ENCODE measurements at regions not wholly inside any gene's neighbourhood (a gene's known extent, or its start where the extent isn't known, plus 50 kb on each side); places are given as distances from the start of the nearest gene placed in this dataset.

DNA sequence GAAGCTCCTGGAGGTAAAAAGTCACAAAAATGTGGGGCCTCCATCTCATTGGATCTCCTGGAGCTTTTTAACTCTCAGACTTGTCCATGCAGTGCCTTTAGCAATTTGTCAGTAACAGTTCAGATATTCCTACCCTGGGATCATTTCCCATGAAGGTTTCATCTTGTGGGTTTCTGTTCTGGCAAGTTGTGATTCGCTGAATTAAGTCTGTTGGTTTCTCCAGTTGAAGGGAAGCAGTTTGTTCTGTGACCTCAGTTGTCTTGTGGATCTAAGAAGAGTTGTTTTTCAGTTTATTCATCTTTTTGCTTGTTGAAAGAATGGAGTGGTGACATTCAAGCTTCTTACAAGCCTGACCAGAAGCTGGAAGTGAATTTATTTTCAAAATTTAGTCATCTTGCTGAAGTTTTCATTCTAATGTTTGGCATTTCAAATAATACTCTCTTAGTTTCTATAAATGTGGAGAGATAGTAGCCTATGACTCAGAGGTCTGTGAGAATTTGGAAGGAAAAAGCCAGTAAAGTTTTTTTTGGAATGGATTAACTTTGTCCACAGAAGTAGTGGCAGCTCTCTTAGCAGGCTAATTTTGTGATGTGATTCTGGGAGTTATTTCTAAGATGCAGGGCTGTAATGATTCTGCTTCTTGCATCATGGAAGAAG is 120.1 kb upstream of the CSNK1A1L start:
- Histone ChIP-seq H3K27me3 (replicated peaks; ENCODE audit: insufficient read depth) (no peaks in the 10 kb centered on the region), H3K4me2 (ENCODE audit: unreplicated experiment) (peak overlapping the region; percentile 69), H3K9me2 (ENCODE audit: insufficient read depth) (no peaks in the 10 kb centered on the region), H3F3A (ENCODE audit: insufficient read depth) (peaks cover 30% of the 10 kb centered on the region), H3K36me3 (ENCODE audit: low read depth) (no peaks in the 10 kb centered on the region), H2AFZ (peak overlapping the region; percentile 77), H3K9ac (peak overlapping the region; percentile 28; the same call in 1 of the 2 replicates), H3K27ac (peak overlapping the region; percentile 74), H3K9me3 (ENCODE audit: low read depth) (no peaks in the 10 kb centered on the region), H3K4me1 (ENCODE audit: insufficient read depth) (peaks cover 25% of the 10 kb centered on the region), H3K4me3 (peak overlapping the region; percentile 30; the same call in 1 of the 2 replicates), H3K79me2 (ENCODE audit: insufficient read depth) (no peaks in the 10 kb centered on the region), H4K20me1 (ENCODE audit: insufficient read depth) (no peaks in the 10 kb centered on the region)
- WGBS, 2 experiments (ENCODE audit: low coverage in 1 of 2, low lambda C conversion rate in 2 of 2, missing lambda C conversion rate in 2 of 2), result 6 to 13% methylated on average over 1 of the region's 1 CpG
- in situ Hi-C loops (cut with MboI), result no loop called here
- peak; percentile 73 for DNase-seq
- TF ChIP-seq EZH2 (IDR thresholded peaks at IDR 0.05; ENCODE audit: insufficient read depth, poor library complexity, severe bottlenecking) (no peak), EZH2phosphoT487 (IDR thresholded peaks at IDR 0.05; ENCODE audit: insufficient read depth, low read depth) (no peak)

DNA sequence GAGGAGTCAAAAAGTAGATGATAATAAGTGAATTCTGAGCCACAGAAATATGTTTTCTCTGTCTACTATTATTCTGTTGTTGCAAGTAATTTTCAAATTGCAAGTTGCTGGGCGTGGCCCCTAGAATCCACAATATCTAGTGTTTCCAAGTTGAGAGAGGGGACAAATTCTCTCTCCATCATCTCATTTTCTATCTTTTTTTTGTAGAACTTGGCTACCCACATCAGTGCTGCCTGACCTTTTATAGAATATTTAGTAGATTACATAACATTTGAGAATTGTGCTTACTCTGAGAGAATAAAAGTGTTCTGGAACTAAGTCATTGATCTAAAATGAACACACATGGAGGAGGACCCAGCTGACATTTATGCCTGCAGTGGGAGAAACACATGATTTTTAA is 110.9 kb upstream of the CSNK1A1L start:
- H3K9me3 ChIP-seq (ENCODE audit: low read depth), result no peaks in the 10 kb centered on the region

DNA sequence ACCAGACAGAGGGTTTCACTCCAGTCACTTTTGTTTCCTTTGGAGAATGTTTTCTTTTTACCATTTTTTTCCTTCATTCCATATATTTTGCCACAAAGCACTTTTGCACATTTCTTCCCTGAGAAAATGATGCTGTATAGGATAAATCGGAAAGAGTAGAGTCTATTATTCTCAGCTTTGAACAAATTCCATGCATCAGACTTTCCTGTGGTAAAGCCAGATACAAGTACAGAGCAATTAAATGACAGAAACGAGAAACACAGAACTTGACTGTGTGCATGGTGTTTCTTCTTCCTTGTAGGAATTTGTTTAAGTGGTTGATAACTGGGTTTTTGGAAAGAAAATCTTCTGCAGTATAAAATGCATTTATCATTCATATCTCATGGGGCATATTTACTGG is 107.4 kb upstream of the CSNK1A1L start:
- no peaks in the 10 kb centered on the region for H3K9me3 ChIP-seq (ENCODE audit: low read depth)
- in situ Hi-C loops (cut with MboI), result no loop called here
- H3F3A ChIP-seq (ENCODE audit: insufficient read depth), result no peaks in the 10 kb centered on the region; the same call in 1 of the 2 replicates
- H2AFZ ChIP-seq, result no peak overlapping the region
- no peak overlapping the region for H3K4me3 ChIP-seq
- no peak overlapping the region for H3K9ac ChIP-seq
- H3K27me3 ChIP-seq (replicated peaks; ENCODE audit: insufficient read depth), result no peaks in the 10 kb centered on the region
- H3K27ac ChIP-seq, result no peak overlapping the region
- 51 to 53% methylated on average over 2 of the region's 2 CpGs for WGBS, 2 experiments (ENCODE audit: low coverage in 1 of 2, low lambda C conversion rate in 2 of 2, missing lambda C conversion rate in 2 of 2)
- no peaks in the 10 kb centered on the region for H3K9me2 ChIP-seq (ENCODE audit: insufficient read depth)
- no peaks in the 10 kb centered on the region for H3K79me2 ChIP-seq (ENCODE audit: insufficient read depth)
- no peak overlapping the region for H3K4me2 ChIP-seq (ENCODE audit: unreplicated experiment)
- TF ChIP-seq EZH2 (IDR thresholded peaks at IDR 0.05; ENCODE audit: insufficient read depth, poor library complexity, severe bottlenecking) (no peak), EZH2phosphoT487 (IDR thresholded peaks at IDR 0.05; ENCODE audit: insufficient read depth, low read depth) (no peak)
- no peaks in the 10 kb centered on the region for H4K20me1 ChIP-seq (ENCODE audit: insufficient read depth)
- H3K4me1 ChIP-seq (ENCODE audit: insufficient read depth), result peaks cover 6% of the 10 kb centered on the region
- DNase-seq, result no peak
- no peaks in the 10 kb centered on the region for H3K36me3 ChIP-seq (ENCODE audit: low read depth)

More for the DNA sequence above, 110.9 kb upstream of the CSNK1A1L start:
- no peak overlapping the region for H3K4me3 ChIP-seq
- H3K79me2 ChIP-seq (ENCODE audit: insufficient read depth), result no peaks in the 10 kb centered on the region
- H3K4me2 ChIP-seq (ENCODE audit: unreplicated experiment), result no peak overlapping the region
- no peaks in the 10 kb centered on the region for H3K4me1 ChIP-seq (ENCODE audit: insufficient read depth)
- H2AFZ ChIP-seq, result no peak overlapping the region
- TF ChIP-seq EZH2 (IDR thresholded peaks at IDR 0.05; ENCODE audit: insufficient read depth, poor library complexity, severe bottlenecking) (no peak), EZH2phosphoT487 (IDR thresholded peaks at IDR 0.05; ENCODE audit: insufficient read depth, low read depth) (no peak)
- H3K27ac ChIP-seq, result no peak overlapping the region
- no peak overlapping the region for H3K9ac ChIP-seq
- H4K20me1 ChIP-seq (ENCODE audit: insufficient read depth), result no peaks in the 10 kb centered on the region
- 59 to 63% methylated on average over 1 of the region's 1 CpG for WGBS, 2 experiments (ENCODE audit: low coverage in 1 of 2, low lambda C conversion rate in 2 of 2, missing lambda C conversion rate in 2 of 2)
- no peaks in the 10 kb centered on the region for H3K9me2 ChIP-seq (ENCODE audit: insufficient read depth)
- H3K27me3 ChIP-seq (replicated peaks; ENCODE audit: insufficient read depth), result no peaks in the 10 kb centered on the region
- DNase-seq, result no peak
- in situ Hi-C loops (cut with MboI), result no loop called here
- H3K36me3 ChIP-seq (ENCODE audit: low read depth), result no peaks in the 10 kb centered on the region
- no peaks in the 10 kb centered on the region for H3F3A ChIP-seq (ENCODE audit: insufficient read depth)

DNA sequence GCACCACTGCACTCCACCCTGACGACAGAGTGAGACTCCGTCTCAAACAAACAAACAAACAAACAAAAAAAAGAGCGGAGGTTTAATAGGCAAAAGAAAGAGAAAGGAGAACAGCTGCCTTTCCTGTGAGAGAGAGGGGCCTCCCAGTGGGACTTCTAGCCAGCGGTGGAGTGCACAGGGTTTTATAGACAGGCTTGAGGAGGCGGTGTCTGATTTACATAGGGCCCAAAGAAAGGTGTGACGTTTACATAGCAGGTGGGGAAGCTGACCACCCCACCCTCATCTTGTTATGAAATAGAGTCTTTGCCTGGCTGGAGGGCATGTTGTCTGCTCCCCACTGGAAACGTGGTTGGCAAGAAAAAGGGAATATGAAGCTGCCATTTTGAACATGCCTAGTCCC is 106.0 kb upstream of the CSNK1A1L start:
- in situ Hi-C loops (cut with MboI), result no loop called here
- no peak overlapping the region for H3K27ac ChIP-seq
- DNase-seq, result no peak
- no peaks in the 10 kb centered on the region for H3K9me2 ChIP-seq (ENCODE audit: insufficient read depth)
- no peak overlapping the region for H3K4me2 ChIP-seq (ENCODE audit: unreplicated experiment)
- H3K9ac ChIP-seq, result no peak overlapping the region
- no peaks in the 10 kb centered on the region for H3K27me3 ChIP-seq (replicated peaks; ENCODE audit: insufficient read depth)
- 66 to 73% methylated on average over 5 to 7 of the region's 7 CpGs for WGBS, 2 experiments (ENCODE audit: low coverage in 1 of 2, low lambda C conversion rate in 2 of 2, missing lambda C conversion rate in 2 of 2)
- H2AFZ ChIP-seq, result no peak overlapping the region
- H4K20me1 ChIP-seq (ENCODE audit: insufficient read depth), result no peaks in the 10 kb centered on the region
- TF ChIP-seq EZH2phosphoT487 (IDR thresholded peaks at IDR 0.05; ENCODE audit: insufficient read depth, low read depth) (no peak), EZH2 (IDR thresholded peaks at IDR 0.05; ENCODE audit: insufficient read depth, poor library complexity, severe bottlenecking) (no peak)
- no peaks in the 10 kb centered on the region for H3K36me3 ChIP-seq (ENCODE audit: low read depth)
- no peaks in the 10 kb centered on the region; the same call in 1 of the 2 replicates for H3F3A ChIP-seq (ENCODE audit: insufficient read depth)
- H3K79me2 ChIP-seq (ENCODE audit: insufficient read depth), result no peaks in the 10 kb centered on the region
- no peak overlapping the region for H3K4me3 ChIP-seq
- H3K4me1 ChIP-seq (ENCODE audit: insufficient read depth), result peaks cover 6% of the 10 kb centered on the region
- no peaks in the 10 kb centered on the region for H3K9me3 ChIP-seq (ENCODE audit: low read depth)
